MM.1S (cell line): ENCODE measurements at regions not wholly inside any gene's neighbourhood (a gene's known extent, or its start where the extent isn't known, plus 50 kb on each side); places are given as distances from the start of the nearest gene placed in this dataset.

Experiments used
- EZH2 ChIP-seq: fragments of 300-600 bp; sonication (generic); optimal IDR thresholded peaks from 2 replicates; pipeline ENCODE3; 2017; ENCODE audit warnings: low read depth, mild to moderate bottlenecking, antibody characterized with exemption, low read length, mixed read lengths
- TF ChIP-seq, protein P1 (sequence below): fragments of 300-600 bp; sonication (generic); IDR thresholded peaks from 2 replicates; pipeline ENCODE4 v1.5.1; 2016; ENCODE audit warnings: antibody characterized with exemption, low read length, mixed read lengths

DNA sequence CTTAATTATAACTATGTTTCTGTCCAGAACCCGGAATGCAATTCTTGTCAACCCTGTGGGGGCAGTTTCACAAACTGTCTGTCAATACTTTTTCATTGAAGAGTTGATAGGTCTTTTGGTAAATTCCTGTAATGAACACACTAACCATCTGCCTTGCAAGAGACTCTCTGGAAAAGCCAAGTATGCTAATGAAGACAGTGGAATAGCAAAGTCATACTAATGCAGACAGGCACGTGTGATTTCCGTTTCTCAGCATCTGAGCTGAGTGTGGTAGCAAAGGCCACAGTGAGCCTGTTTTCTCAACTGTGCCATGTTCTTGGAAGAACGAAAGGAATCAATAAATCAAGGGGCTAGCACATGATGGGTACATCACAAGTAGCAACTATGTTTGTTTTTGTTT lies 494.1 kb upstream of the NRP1 start:
- TF ChIP-seq, protein P1, sequence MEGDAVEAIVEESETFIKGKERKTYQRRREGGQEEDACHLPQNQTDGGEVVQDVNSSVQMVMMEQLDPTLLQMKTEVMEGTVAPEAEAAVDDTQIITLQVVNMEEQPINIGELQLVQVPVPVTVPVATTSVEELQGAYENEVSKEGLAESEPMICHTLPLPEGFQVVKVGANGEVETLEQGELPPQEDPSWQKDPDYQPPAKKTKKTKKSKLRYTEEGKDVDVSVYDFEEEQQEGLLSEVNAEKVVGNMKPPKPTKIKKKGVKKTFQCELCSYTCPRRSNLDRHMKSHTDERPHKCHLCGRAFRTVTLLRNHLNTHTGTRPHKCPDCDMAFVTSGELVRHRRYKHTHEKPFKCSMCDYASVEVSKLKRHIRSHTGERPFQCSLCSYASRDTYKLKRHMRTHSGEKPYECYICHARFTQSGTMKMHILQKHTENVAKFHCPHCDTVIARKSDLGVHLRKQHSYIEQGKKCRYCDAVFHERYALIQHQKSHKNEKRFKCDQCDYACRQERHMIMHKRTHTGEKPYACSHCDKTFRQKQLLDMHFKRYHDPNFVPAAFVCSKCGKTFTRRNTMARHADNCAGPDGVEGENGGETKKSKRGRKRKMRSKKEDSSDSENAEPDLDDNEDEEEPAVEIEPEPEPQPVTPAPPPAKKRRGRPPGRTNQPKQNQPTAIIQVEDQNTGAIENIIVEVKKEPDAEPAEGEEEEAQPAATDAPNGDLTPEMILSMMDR: no peak
- TF ChIP-seq EZH2: no peak
